NK-92 treated with Interleukin-12 subunit alpha and Interleukin-12 subunit beta, amount 100 ng/mL, for 24 hours (cell line): ENCODE measurements at regions not wholly inside any gene's neighbourhood (a gene's known extent, or its start where the extent isn't known, plus 50 kb on each side); places are given as distances from the start of the nearest gene placed in this dataset.
"Not testable (repeated sequence)": the region's sequence is repeated elsewhere in the genome, so short reads cannot be mapped to it uniquely, and the experiment has no call there.

Experiments used
- DNase-seq: peaks from one replicate; lab custom pipeline; 2025; lab: John Stamatoyannopoulos, UW

DNA sequence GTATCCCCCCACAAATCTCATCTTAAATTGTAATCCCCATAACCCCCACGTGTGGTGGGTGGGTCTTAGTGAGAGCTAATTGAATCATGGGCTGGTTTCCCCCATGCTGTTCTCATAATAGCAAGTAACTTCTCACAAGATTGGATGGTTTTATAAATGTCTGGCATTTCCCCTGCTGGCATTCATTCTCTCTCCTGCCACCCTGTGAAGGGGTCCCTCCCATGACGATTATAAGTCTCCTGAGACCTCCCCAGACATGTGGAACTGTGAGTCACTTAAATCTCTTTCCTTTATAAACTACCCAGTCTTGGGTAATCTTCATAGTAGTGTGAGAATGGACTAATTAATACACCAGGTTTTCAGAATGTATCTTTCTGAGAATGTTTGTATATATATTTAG lies 1159.4 kb downstream of the FAM181B start:
- DNase-seq: no peak

DNA sequence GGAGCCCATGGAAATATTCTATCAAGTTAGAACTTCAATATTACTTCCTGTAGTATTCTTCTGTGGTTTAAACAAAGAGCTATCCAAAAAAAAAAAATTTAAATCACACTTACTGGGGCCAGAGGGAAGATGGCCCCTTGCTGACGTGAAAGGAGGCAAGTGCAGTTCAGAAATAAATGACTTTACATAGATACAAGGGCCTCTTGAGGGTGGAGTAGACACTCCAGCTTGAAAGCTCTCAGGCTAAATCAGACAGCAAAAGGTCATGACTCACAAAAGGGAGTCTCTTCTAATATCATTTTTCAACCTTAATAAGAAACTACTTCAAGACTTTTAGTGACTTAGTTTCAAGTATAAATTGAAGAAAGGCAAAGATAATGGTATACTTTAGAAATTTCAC lies 1160.3 kb downstream of the FAM181B start:
- no peak for DNase-seq

DNA sequence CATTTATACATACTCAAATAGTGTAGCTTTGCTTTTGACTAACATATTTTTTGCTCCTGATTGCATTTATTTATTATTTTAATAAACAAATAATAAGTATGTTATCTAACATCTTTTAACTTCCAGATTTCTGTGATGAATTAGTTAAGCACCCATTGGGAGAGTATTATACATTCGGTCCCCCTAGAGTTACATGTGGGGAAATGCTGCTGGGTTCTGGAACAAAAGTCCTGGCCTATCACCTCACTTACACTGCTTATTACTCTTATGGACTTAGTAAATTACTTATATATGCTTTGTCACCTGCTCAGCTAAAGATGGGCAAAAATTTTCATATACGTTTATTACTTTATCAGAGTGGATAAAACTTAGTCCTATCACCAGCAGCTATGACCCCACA lies 1163.0 kb downstream of the FAM181B start:
- no peak for DNase-seq

DNA sequence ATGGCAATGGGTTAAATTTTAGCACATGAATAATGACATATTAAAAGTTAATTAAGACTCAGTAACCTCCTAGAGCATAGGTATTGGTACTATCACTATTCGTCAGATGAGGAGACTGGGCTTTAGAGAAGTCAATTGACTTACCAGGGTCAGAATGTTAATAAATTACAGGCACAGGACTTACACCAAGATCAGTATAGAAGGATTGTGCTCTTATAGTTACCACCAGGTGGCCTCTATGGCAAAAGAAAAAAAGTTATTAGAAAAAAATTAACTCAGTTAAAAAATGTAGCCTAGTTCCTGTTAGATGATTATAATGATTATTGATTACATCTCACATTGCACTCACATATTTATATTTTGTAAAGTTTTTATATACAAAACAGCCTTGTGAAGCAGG lies 1163.7 kb downstream of the FAM181B start:
- no peak for DNase-seq

DNA sequence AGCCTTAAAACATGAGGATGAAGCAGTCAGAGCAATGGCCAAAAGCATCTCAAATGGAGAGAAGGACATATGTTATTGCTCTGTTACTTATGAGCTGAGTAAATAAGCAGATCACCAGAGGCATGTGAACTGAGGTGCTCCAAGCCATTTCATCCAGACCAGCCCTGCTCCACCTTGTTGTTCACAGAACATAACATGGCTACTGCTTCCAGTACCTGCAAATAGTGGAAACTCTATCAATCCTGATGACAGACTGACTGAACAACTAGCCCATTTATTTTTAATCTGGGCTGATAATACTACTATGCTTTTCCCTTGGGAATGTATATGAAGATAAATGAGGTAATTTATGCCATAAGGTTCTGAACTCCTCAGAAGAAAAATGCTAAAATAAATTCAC lies 1164.7 kb downstream of the FAM181B start:
- DNase-seq: no peak

DNA sequence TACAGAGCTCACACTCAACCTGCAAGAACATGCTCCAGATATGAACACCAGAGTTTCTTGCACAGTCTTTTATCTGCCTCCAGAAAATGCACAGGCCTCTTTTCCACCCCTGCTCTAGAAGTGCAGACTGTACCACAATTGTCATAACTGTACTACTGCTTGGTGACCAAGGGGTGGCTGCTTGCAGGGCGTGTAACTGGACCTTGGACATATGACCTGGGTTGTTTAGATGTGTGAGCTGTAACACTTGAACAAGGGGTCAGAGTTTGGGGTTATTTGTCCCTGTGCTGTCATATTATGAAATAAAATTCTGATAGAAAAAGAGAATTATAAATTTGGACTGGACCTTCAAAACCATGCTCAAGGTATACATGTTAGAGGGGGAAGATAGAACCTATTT lies 1185.5 kb downstream of the FAM181B start:
- no peak for DNase-seq

DNA sequence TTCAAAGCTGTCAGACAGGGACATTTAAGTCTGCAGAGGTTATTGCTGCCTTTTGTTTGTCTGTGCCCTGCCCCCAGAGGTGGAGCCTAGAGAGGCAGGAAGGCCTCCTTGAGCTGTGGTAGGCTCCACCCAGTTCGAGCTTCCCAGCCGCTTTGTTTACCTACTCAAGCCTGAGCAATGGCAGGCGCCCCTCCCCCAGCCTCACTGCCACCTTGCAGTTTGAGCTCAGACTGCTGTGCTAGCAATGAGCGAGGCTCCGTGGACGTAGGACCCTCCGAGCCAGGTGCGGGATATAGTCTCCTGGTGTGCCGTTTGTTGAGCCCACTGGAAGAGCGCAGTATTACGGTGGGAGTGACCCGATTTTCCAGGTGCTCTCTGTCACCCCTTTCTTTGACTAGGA lies 1193.9 kb downstream of the FAM181B start:
- not testable (repeated sequence) for DNase-seq

DNA sequence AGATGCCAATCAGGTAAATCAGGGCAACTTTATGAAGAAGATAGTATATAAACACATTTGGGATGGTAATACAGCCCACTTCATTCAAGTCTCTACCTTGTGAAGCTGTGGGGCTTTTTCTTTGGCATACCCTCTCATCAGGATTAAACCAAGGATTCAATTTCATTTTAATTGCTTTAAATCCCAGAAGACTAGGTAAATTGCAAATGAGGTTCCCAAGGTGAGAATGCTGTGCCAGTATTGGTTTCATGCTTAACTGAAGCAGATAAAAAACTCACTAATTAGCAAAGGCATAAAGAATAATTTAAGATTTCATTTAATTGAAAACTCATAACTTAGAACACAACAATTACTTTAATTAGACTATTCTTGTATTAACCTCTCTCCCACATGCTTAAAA lies 1218.1 kb downstream of the FAM181B start:
- DNase-seq: no peak

DNA sequence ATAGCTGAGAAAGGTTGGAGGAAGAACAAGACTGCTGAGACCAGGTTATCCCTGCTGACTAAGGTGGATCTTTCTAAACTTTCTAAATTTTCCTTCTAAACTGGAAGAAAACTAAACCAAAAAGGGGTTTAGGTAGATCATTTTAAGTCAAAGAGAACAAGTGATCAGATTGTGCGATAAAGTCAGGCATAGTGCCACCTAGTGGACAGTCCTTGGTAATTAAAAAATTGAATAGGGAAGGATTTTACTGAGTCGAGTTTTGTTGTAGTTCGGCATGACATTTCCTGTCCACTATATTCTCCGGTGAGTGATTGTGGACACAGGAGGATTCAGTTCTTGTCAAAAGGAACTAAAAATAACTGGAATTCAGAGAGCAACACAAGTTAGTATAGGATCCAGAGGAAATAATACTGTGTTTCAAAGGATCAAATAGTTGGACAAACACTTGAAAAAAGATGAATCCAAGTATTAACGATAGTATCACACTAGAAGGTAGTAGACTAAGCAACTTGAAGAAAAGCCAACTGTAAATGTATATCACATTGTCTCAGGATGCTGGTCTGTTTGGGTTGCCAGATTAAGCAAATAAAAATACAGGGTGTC lies 1236.4 kb downstream of the FAM181B start:
- no peak for DNase-seq

DNA sequence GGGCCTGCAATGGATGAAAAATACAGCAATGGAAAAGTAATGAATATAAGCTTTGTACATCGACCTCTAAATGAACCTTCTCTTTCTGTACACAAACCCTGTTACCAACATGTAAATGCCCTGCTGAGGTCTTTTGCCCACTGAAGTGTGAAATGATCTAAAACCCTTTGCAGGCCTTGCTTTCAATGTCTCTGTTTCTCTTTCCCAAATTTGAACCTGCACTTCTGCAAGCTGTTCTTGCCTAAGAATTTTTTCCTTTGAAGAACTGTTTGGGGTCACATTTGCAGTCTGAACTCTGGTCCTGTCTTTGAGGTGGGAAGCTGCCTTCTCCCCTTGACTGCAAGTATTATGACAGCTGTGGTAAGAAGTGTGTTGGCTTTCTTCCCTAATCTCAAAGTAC lies 1237.1 kb downstream of the FAM181B start:
- DNase-seq: no peak

DNA sequence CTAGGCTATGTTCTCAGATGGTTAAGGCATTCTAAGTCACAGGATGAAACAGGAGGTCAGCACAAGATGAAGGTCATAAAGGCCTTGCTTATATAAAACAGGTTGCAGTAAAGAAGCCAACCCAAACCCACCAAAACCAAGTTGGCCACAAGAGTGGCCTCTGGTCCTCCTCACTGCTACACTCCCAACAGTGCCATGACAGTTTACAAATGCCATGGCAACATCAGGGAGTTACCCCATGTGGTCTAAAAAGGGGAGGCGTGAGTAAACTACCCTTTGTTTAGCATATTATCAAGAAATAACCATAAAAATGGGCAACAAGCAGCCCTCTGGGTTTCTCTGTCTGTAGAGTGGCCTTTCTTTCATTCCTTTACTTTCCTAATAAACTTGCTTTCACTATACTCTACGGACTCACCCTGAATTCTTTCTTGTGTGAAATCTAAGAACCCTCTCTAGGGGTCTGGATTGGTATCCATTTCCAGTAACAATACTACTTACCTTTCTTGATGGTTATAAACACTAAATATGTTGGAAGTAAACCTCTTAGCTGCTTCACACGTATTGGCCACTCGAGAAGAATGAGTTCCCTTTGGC lies 1237.9 kb downstream of the FAM181B start:
- no peak for DNase-seq

DNA sequence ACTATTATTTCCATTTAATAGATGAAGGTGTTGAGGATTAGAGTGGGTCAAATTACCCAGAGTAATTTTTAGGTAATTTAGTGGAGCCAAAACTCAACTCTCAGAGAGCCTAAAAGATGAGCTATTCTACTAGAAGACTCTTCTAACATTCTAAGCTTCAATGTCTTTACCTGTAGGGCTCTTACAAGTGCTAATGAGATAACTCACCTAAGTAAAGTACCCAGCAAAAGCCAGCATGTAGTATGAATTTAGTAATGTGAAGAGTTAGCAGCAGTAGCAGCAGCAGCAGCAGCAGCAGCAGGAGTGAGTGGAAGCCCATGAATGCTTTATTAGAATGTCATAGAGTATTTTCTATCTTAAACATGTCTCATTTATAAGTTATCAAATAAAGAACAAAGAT lies 1239.2 kb downstream of the FAM181B start:
- DNase-seq: no peak

DNA sequence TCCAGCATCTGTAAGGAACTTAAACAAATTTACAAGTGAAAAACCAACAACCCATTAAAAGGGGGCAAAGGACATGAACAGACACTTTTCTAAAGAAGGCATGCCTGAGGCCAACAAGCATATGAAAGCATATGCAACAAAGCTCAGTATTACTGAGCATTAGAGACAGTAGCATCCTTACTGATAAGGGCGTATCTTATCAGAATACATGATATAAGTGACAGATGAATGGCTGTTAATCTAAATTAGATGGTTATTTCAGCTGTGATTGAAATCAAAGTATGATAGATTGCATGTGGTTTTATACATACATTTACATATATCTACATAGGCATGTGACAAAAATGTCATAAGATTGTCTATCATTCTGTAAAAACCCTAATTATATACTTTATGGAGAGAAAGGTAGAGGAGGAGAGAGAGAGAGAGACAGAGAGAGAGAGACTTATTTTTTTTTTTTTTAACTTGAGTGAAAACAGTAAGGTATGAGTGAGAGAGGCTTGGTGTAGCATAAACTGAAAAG lies 1240.7 kb downstream of the FAM181B start:
- no peak for DNase-seq

DNA sequence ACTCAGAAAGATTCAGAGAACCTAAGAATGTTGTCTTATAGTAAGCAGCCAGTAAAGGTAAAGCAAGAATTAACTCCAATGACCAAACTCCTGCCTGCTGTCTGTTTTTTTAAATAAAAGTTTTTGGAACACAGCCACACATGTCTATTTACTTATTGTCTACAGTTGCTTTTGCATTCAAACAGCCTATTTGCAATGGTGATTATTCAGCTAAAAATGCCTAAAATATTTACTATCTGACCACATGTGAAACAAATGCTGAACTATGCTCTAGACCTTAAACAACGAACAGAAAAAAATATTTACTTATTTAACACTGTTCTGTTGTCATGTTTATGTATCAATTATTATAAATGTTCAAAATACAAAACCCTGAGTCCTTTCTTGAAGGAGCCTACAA lies 1246.6 kb downstream of the FAM181B start:
- no peak for DNase-seq

DNA sequence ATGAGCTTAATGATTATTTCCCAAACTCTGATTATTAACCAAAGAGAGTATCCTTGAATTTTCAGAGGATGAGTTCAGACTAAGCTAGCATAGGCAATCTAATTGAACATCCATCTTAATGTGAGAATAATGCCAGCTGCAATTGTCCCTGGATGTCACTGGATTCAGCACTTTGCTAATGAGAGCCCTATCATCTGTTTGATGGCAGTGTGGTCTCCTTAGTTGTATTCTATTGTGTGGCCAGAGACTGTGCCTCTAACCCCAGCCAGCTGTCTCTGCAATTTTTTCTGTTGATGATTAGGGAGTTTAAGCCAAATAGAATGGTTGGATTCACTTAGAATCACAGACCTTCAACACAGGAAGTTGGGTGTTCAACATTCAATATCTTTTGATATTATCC lies 1249.5 kb downstream of the FAM181B start:
- no peak for DNase-seq

DNA sequence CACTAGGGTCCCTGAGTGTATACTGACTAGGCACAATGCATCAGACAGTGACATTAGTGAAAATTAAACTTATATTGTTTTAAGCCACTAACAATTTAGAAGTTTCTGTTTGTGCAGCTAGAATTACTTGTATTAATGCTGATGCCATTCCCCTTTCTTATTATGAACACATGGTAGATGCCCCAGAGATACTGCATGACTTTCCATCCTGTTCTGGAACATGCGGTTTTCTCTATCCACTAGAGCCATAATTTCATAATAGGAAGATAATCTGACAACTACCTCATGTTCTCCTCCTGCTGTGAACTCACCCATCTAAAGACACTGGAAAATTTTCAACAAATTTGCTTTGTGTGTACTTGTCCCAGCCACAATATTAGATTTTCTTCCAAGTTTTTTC lies 1256.4 kb downstream of the FAM181B start:
- no peak for DNase-seq

DNA sequence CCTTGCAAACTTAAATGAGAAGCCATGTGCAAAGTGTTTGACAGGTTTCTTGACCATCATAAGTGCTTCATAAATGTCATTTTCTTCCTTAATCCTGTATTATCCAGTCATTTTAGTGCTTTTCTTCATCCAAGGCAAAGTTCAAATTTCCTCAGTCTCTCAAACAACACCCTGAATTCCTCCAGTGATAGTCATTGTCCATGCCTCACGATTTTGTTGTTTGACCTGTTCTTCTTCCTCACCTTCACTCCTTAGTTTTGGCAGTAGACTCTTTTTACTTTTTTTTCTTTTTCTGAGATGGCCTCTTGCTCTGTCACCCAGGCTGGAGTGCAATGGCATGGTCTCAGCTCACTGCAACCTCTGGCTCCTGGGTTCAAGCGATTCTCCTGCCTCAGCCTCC lies 1257.3 kb downstream of the FAM181B start:
- DNase-seq: no peak

DNA sequence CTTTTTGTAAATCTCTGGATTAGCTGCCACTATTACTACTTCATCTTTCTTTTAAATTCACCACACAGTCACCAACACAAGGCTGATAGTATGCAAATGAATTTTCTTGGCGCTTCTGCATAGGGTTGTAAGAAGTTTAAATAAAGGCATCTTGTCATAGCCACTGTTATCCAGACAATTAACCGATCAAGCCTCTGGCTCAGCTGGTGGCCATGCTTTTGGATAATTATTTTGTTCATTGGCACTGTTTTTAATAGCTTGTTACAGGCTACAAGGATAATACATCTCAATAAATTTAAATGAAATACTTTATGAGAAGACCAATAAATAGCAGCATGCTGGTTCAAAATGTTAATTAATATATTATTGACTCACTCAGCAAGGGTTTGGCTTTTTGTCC lies 1261.0 kb downstream of the FAM181B start:
- no peak for DNase-seq

DNA sequence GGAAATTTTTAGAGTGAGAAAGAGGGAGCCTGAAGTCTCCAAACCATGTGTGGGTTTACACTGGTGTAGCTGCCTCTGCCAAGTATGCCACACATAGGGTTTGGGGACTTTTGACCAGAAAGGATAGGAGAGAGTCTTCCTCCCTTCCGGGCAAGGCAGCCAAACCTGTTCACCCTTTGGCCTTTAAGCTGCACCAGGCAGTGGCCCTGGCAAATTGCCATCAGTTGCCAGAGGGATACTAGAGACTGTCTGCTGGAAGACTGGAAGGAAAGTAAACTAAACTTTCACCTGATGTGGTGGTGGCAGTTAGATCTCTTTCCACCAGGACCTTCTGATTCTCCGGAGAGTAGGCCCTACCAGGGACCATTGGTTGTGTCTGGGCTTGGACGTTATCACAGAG lies 1263.2 kb downstream of the FAM181B start:
- no peak for DNase-seq

DNA sequence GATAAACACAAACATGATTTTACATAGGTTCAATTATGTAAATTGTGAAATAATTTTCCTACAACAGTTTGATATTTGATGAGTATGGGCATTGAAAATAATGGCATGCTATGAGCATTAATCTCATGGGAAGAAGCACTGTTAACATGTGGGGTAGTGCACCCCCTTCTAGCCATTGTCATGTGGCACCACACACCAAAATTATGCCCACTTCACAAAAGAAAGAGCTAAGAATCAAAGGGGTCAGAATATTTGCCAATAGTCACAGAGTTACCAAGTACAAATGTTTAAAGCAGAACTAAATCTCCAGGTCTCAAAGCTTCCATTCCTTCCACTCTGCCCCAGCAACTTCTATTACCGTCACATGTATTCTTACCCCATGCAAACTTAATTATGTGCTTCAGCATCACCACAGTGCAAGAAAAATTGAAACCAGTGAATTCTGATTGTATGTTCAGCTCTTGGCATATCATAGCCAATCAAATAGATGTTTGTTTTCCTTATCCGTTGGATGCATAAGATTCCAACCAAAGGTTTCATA lies 1273.8 kb downstream of the FAM181B start:
- no peak for DNase-seq

DNA sequence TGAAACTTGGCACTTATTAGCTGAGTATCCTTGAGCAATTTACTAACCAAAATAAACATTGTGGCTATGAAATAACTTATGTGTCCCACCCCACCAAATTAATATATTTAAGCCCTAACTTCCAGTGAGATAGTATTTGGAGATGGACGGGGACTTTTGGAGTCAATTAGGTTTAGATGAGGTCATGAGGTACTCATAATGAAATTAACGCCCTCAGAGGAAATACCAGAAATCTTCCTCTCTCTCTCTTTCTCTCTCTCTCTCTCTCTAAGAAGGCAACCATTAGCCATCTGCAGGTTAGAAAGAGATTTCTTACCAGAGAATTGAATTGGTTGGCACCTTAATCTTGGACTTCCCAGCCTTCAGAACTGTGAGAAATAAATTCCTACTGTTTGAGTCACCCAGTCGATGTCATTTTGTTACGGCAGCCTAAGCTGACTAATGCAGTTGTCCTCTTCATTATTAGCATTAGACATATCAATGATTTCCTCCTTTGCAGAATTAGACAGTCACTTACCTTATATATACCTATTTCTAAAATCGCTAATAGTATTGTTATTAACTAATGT lies 1284.0 kb downstream of the FAM181B start:
- no peak for DNase-seq

DNA sequence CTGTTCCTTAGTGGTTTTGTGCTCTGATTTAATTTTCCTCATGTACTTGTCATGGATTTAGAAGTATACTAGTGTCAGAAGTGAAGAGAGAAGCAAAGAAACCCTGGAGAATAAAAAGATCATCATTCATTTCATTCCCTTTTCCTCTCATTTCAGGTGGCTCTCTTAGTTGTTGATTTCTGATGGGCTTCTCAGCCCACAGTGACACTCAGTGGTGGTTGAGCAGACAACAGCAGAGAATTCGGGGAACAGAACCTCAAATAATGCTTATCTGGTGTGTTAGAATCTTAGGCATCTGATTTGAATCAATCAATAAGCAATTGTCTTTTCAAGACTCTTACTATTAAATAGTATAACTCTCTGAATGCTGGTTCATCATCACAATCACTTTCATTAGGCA lies 1289.4 kb downstream of the FAM181B start:
- no peak for DNase-seq

DNA sequence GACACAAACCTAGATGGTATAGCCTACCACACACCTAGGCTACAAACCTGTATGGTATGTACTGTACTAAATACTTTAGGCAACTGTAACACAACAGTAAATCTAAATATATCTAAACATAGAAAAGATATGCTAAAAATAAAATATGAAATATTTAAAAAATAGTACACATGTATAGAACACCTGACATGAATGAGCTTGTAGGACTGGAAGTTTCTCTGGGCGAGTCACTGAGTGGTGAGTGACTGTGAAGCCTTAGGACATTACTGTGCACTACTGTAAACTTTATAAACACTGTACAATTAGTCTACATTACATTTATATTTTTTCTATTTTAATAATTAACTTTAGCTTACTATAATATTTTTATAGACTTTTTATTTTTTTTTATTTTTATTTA lies 1301.3 kb downstream of the FAM181B start:
- DNase-seq: no peak

DNA sequence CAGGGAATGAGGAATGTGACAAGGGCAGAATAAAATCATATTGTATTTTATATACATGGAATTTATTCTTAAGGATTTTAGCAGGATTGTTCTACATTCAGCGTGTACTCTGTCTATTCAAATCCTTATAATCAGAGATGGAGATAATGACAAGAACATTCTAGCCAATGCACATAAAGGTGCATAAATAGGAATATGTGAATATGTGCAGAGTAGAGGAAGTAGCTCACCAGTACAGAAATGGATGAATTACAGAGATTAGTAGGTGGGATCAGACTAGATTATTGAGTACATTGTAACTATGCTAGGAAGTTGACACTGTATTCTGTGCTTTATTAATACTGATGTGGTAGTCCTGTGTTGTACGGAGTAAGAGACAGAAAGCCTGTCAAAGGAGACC lies 1308.8 kb downstream of the FAM181B start:
- DNase-seq: no peak
